Tibial artery (tissue), 4 donors: ENCODE measurements at regions not wholly inside any gene's neighbourhood (a gene's known extent, or its start where the extent isn't known, plus 50 kb on each side); places are given as distances from the start of the nearest gene placed in this dataset.
"Not testable (repeated sequence)": the region's sequence is repeated elsewhere in the genome, so short reads cannot be mapped to it uniquely, and the experiment has no call there.

ENCODE experiments used
- DNase-seq, 2 donors: peaks; one replicate each; pipeline ENCODE4 v3.0.0-alpha.2; 2019
- H3K27ac ChIP-seq, 2 donors: fragments of 200-600 bp; sonication (generic) in 1 of 2; 1 replicate in 1 of 2; 2 replicates in 1 of 2; pipeline ENCODE4 v1.5.1; 2018 to 2019; ENCODE audit warnings: mild to moderate bottlenecking in 1 of 2
- H3K27me3 ChIP-seq, 2 donors: fragments of 200-600 bp; sonication (generic) in 1 of 2; one replicate each; pipeline versions ENCODE4 v1.5.1 to v1.6.0; 2016 to 2019
- H3K36me3 ChIP-seq, 3 donors: fragments of 200-600 bp; sonication (generic) in 2 of 3; one replicate each; pipeline ENCODE4 v1.5.1; 2016 to 2019; ENCODE audit warnings: mild to moderate bottlenecking in 2 of 3
- H3K4me1 ChIP-seq, 4 donors: fragments of 200-600 bp; sonication (generic) in 2 of 4; 1 replicate in 3 of 4; 2 replicates in 1 of 4; pipeline ENCODE4 v1.5.1; 2016 to 2019
- H3K4me3 ChIP-seq, 2 donors: fragments of 200-600 bp; sonication (generic) in 1 of 2; 1 replicate in 1 of 2; 2 replicates in 1 of 2; pipeline ENCODE4 v1.5.1; 2018 to 2019; ENCODE audit warnings: mild to moderate bottlenecking in 2 of 2
- H3K9me3 ChIP-seq, 3 donors: fragments of 200-600 bp; sonication (generic) in 1 of 3; one replicate each; pipeline ENCODE4 v1.5.1; 2016 to 2019
- CTCF ChIP-seq, 2 experiments: fragments of 200-600 bp in 1 of 2; fragments of 450-650 bp in 1 of 2; IDR thresholded peaks; one replicate each; pipeline ENCODE4 v1.5.1; 2017 to 2019; ENCODE audit warnings: antibody characterized with exemption in 2 of 2, mild to moderate bottlenecking in 1 of 2, moderate library complexity in 1 of 2
- intact Hi-C: fragments of 100-400 bp; cut with DNase I; formaldehyde crosslinking; loops from one replicate; pipeline ENCODE4 v1.15.0; 2023; ENCODE audit warnings: low total_unique reads

GRCh38 chr1:201643835-201644104 is 104.8 kb downstream of the NAV1 start:
- no peaks in the 10 kb centered on the region for H3K36me3 ChIP-seq
- intact Hi-C loops, result no loop called here
- no peak overlapping the region for H3K4me3 ChIP-seq
- peaks cover 0 to 15% (median 10%) of the 10 kb centered on the region in 4 donors for H3K4me1 ChIP-seq
- no peak for TF ChIP-seq CTCF (IDR thresholded peaks at IDR 0.05)
- no peak overlapping the region for H3K27ac ChIP-seq
- DNase-seq, result no peak
- H3K9me3 ChIP-seq, result no peaks in the 10 kb centered on the region
- H3K27me3 ChIP-seq, result no peaks in the 10 kb centered on the region

GRCh38 chr1:201644197-201644596 is 105.3 kb downstream of the NAV1 start:
- TF ChIP-seq CTCF (IDR thresholded peaks at IDR 0.05), result no peak
- Histone ChIP-seq H3K27ac (no peak overlapping the region), H3K27me3 (no peaks in the 10 kb centered on the region), H3K4me1 (peaks cover 0 to 19% (median 14%) of the 10 kb centered on the region in 4 donors), H3K9me3 (no peaks in the 10 kb centered on the region), H3K4me3 (no peak overlapping the region), H3K36me3 (no peaks in the 10 kb centered on the region)
- intact Hi-C loops, result no loop called here
- DNase-seq, result no peak

GRCh38 chr1:201645000-201645399 is 106.1 kb downstream of the NAV1 start:
- H3K36me3 ChIP-seq, DNase-seq, H3K4me3 ChIP-seq, H3K27ac ChIP-seq, intact Hi-C loops, H3K27me3 ChIP-seq, H3K9me3 ChIP-seq: not testable (repeated sequence)
- H3K4me1 ChIP-seq, result peaks cover 0 to 27% (median 22%) of the 10 kb centered on the region in 4 donors

GRCh38 chr1:201645956-201646355 is 107.0 kb downstream of the NAV1 start:
- H3K4me1 ChIP-seq, result peaks cover 0 to 36% (median 30%) of the 10 kb centered on the region in 4 donors
- intact Hi-C loops, result no loop called here
- no peak for TF ChIP-seq CTCF (IDR thresholded peaks at IDR 0.05)

GRCh38 chr1:201646411-201647022 is 107.6 kb downstream of the NAV1 start:
- DNase-seq, result no peak
- no peak overlapping the region for H3K4me3 ChIP-seq
- no peak overlapping the region for H3K27ac ChIP-seq
- no peaks in the 10 kb centered on the region for H3K36me3 ChIP-seq
- H3K27me3 ChIP-seq, result no peaks in the 10 kb centered on the region
- H3K9me3 ChIP-seq, result no peaks in the 10 kb centered on the region
- no peak for TF ChIP-seq CTCF (IDR thresholded peaks at IDR 0.05)
- intact Hi-C loops, result no loop called here
- peaks cover 0 to 40% (median 31%) of the 10 kb centered on the region in 4 donors for H3K4me1 ChIP-seq

More at GRCh38 chr1:201645956-201646355, 107.0 kb downstream of the NAV1 start:
- Histone ChIP-seq H3K27me3 (no peaks in the 10 kb centered on the region), H3K9me3 (no peaks in the 10 kb centered on the region), H3K36me3 (no peaks in the 10 kb centered on the region), H3K27ac (no peak overlapping the region), H3K4me3 (no peak overlapping the region)
- no peak for DNase-seq

- no peak overlapping the region for H3K27ac ChIP-seq
Measured at GRCh38 chr1:201647094-201647493, 108.2 kb downstream of the NAV1 start.

More at GRCh38 chr1:201647094-201647493, 108.2 kb downstream of the NAV1 start:
- intact Hi-C loops, result no loop called here
- no peak for DNase-seq
- peaks cover 0 to 40% (median 33%) of the 10 kb centered on the region in 4 donors for H3K4me1 ChIP-seq
- no peaks in the 10 kb centered on the region for H3K27me3 ChIP-seq
- no peak overlapping the region for H3K4me3 ChIP-seq
- no peaks in the 10 kb centered on the region for H3K36me3 ChIP-seq
- TF ChIP-seq CTCF (IDR thresholded peaks at IDR 0.05), result no peak
- no peaks in the 10 kb centered on the region for H3K9me3 ChIP-seq
